Suprapubic skin (tissue), 4 donors: ENCODE measurements at regions not wholly inside any gene's neighbourhood (a gene's known extent, or its start where the extent isn't known, plus 50 kb on each side); places are given as distances from the start of the nearest gene placed in this dataset.

ENCODE experiments used
- CTCF ChIP-seq, 2 donors: fragments of 200-600 bp in 1 of 2; fragments of 450-650 bp in 1 of 2; sonication (generic) in 1 of 2; IDR thresholded peaks; one replicate each; pipeline ENCODE4 v1.5.1; 2016 to 2019; ENCODE audit warnings: antibody characterized with exemption in 2 of 2, mild to moderate bottlenecking in 1 of 2, moderate library complexity in 1 of 2
- EP300 ChIP-seq: sonication (generic); formaldehyde crosslinking; IDR thresholded peaks from one replicate; pipeline ENCODE4 v1.6.1; 2017; ENCODE audit warnings: antibody characterized with exemption
- POLR2A ChIP-seq, 2 donors: fragments of 450-650 bp; IDR thresholded peaks; one replicate each; pipeline ENCODE4 v1.6.1; 2017; ENCODE audit warnings: antibody characterized with exemption in 2 of 2, mild to moderate bottlenecking in 2 of 2, moderate library complexity in 2 of 2
- POLR2AphosphoS5 ChIP-seq, 3 donors: sonication (generic); formaldehyde crosslinking; IDR thresholded peaks; one replicate each; pipeline ENCODE4 v1.6.1; 2017; ENCODE audit warnings: antibody characterized with exemption in 3 of 3

DNA sequence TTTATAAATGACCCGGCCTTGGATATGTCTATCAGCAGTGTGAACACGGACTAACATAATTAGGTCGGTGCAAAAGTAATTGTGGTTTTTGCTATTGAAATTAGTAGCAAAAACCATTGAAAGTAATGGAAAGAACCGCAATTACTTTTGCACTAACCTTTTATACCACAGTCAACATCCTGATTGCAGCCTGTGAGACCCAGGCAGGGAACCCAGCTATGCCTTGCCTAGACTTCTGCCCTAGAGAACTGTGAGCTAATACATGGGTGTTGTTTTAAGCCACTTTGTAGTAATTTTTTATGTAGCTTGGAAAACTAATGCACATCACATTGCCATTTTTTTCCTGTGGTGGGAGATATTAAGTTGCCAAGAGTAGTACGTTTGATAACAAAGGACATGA is 120.7 kb downstream of the SCG2 start:
- TF ChIP-seq CTCF (IDR thresholded peaks at IDR 0.05) (no peak), POLR2AphosphoS5 (IDR thresholded peaks at IDR 0.05) (no peak), POLR2A (IDR thresholded peaks at IDR 0.05) (no peak), EP300 (no peak)
